Lower leg skin (tissue), 4 donors: ENCODE measurements at regions not wholly inside any gene's neighbourhood (a gene's known extent, or its start where the extent isn't known, plus 50 kb on each side); places are given as distances from the start of the nearest gene placed in this dataset.

ENCODE experiments used
- DNase-seq, 2 donors: peaks; one replicate each; pipeline ENCODE4 v3.0.0-alpha.2; 2019; ENCODE audit warnings: low spot score in 2 of 2
- H3K4me3 ChIP-seq: fragments of 200-600 bp; sonication (generic); 2 replicates; pipeline ENCODE4 v1.5.1; 2017; ENCODE audit warnings: mild to moderate bottlenecking, low read depth; ENCODE audit not compliant: poor library complexity, severe bottlenecking
- CTCF ChIP-seq, 3 donors: fragments of 450-650 bp; IDR thresholded peaks; one replicate each; pipeline ENCODE4 v1.5.1; 2016; ENCODE audit warnings: antibody characterized with exemption in 3 of 3, mild to moderate bottlenecking in 3 of 3, moderate library complexity in 2 of 3
- POLR2A ChIP-seq, 2 donors: fragments of 450-650 bp; IDR thresholded peaks; one replicate each; pipeline ENCODE4 v1.6.1; 2016 to 2017; ENCODE audit warnings: antibody characterized with exemption in 2 of 2, mild to moderate bottlenecking in 1 of 2, moderate library complexity in 1 of 2
- WGBS, 2 donors: methylation state at CpG; one replicate each; pipeline ENCODE4 v1.1.5; 2018; 5-methylcytosine and 5-hydroxymethylcytosine counted together
- intact Hi-C: fragments of 100-400 bp; cut with DNase I; formaldehyde crosslinking; loops from one replicate; pipeline ENCODE4 v1.15.0; 2023; ENCODE audit warnings: low total_unique reads

- WGBS, 2 donors = 82 to 87% methylated on average over 8 of the region's 8 CpGs
- TF ChIP-seq POLR2A (IDR thresholded peaks at IDR 0.05) (no peak), CTCF (IDR thresholded peaks at IDR 0.05) (no peak)
- no peak overlapping the region for H3K4me3 ChIP-seq
- DNase-seq = no peak
- intact Hi-C loops = no loop called here
Observed at GRCh38 chr22:45061332-45061731, 51.5 kb upstream of the PHF21B start.

GRCh38 chr22:45064313-45065278, 54.8 kb upstream of the PHF21B start:
- DNase-seq = no peak
- intact Hi-C loops = loop anchor here (1.0 kb wide), 1 partner anchor 43 kb away; no protein-coding TSS in a partner anchor
- TF ChIP-seq POLR2A (IDR thresholded peaks at IDR 0.05) = no peak
- no peak for TF ChIP-seq CTCF (IDR thresholded peaks at IDR 0.05)
- WGBS, 2 donors = 41% methylated on average over 18 of the region's 18 CpGs
- H3K4me3 ChIP-seq = no peak overlapping the region

- no peak for DNase-seq
- no peak for TF ChIP-seq POLR2A (IDR thresholded peaks at IDR 0.05)
- TF ChIP-seq CTCF (IDR thresholded peaks at IDR 0.05) = no peak
- 84 to 90% methylated on average over 8 of the region's 8 CpGs for WGBS, 2 donors
- H3K4me3 ChIP-seq = no peak overlapping the region
- intact Hi-C loops = loop anchor here (1.0 kb wide), 1 partner anchor 44 kb away; no protein-coding TSS in a partner anchor
Observed at GRCh38 chr22:45065726-45066125, 55.9 kb upstream of the PHF21B start.

- no peak overlapping the region for H3K4me3 ChIP-seq
- WGBS, 2 donors = 64 to 67% methylated on average over 1 of the region's 1 CpG
- intact Hi-C loops = no loop called here
- TF ChIP-seq POLR2A (IDR thresholded peaks at IDR 0.05) (no peak), CTCF (IDR thresholded peaks at IDR 0.05) (no peak)
- DNase-seq = no peak
Observed at GRCh38 chr22:45067731-45068130, 57.9 kb upstream of the PHF21B start.

GRCh38 chr22:45069925-45070324, 60.1 kb upstream of the PHF21B start:
- intact Hi-C loops = no loop called here
- no peak for TF ChIP-seq CTCF (IDR thresholded peaks at IDR 0.05)
- no peak for TF ChIP-seq POLR2A (IDR thresholded peaks at IDR 0.05)
- DNase-seq = no peak
- H3K4me3 ChIP-seq = no peak overlapping the region
- 85 to 89% methylated on average over 5 of the region's 5 CpGs for WGBS, 2 donors
